OCI-LY3 (cell line): ENCODE measurements at regions not wholly inside any gene's neighbourhood (a gene's known extent, or its start where the extent isn't known, plus 50 kb on each side); places are given as distances from the start of the nearest gene placed in this dataset.

ENCODE experiments used
- H2AFZ ChIP-seq: fragments of 200-600, 300-600 bp; shearing (Covaris generic); 2 replicates; pipeline ENCODE4 v1.6.0; 2014; ENCODE audit warnings: antibody characterized with exemption, low read depth, low read length
- H3K27ac ChIP-seq: fragments of 200-600, 300-600 bp; sonication (generic); 2 replicates; pipeline ENCODE4 v1.5.1; 2014; ENCODE audit warnings: mild to moderate bottlenecking, low read length, moderate library complexity, mixed read lengths
- H3K27me3 ChIP-seq: fragments of 200-600, 300-600 bp; sonication (generic); 2 replicates; pipeline ENCODE4 v1.6.1; 2014; ENCODE audit warnings: low read depth, low read length, mixed read lengths
- H3K36me3 ChIP-seq: fragments of 200-600, 300-600 bp; sonication (generic); replicated peaks from 2 replicates; pipeline ENCODE3; 2014; ENCODE audit warnings: low read depth, low read length, mixed read lengths
- H3K4me1 ChIP-seq: fragments of 300-600, 200-600 bp; sonication (generic); 2 replicates; pipeline ENCODE4 v1.6.1; 2014; ENCODE audit warnings: low read length, mixed read lengths
- H3K4me2 ChIP-seq: fragments of 200-600, 300-600 bp; sonication (generic); 2 replicates; pipeline ENCODE4 v1.6.1; 2014; ENCODE audit warnings: low read length, mixed read lengths
- H3K4me3 ChIP-seq: fragments of 300-600, 200-600 bp; sonication (generic); 2 replicates; pipeline ENCODE4 v1.5.1; 2014; ENCODE audit warnings: antibody characterized with exemption, mild to moderate bottlenecking, low read length, moderate library complexity
- H3K79me2 ChIP-seq: fragments of 300-600, 200-600 bp; shearing (Covaris generic); 2 replicates; pipeline ENCODE4 v1.6.1; 2014; ENCODE audit warnings: mild to moderate bottlenecking, low read length, mixed read lengths
- H3K9ac ChIP-seq: fragments of 300-600, 200-600 bp; shearing (Covaris generic); 2 replicates; pipeline ENCODE4 v1.6.0; 2014; ENCODE audit warnings: mild to moderate bottlenecking, low read length, moderate library complexity
- H3K9me3 ChIP-seq: fragments of 200-600, 300-600 bp; shearing (Covaris generic); 2 replicates; pipeline ENCODE4 v1.6.1; 2014; ENCODE audit warnings: low read length, mixed read lengths; ENCODE audit not compliant: insufficient read depth
- H4K20me1 ChIP-seq: fragments of 200-600, 300-600 bp; sonication (generic); 2 replicates; pipeline ENCODE4 v1.6.1; 2016; ENCODE audit warnings: low read length, mixed read lengths; ENCODE audit not compliant: insufficient read depth
- CTCF ChIP-seq: fragments of 200-600, 300-600 bp; sonication (generic); IDR thresholded peaks from 2 replicates; pipeline ENCODE4 v1.5.1; 2014; ENCODE audit warnings: antibody characterized with exemption, low read length, low read depth
- EZH2phosphoT487 ChIP-seq: fragments of 200-600 bp; shearing (Covaris generic); IDR thresholded peaks from 2 replicates; pipeline ENCODE4 v1.6.1; 2018; ENCODE audit warnings: antibody characterized with exemption, mixed run types, low read depth

GRCh38 chr18:66754335-66754734 lies 150.4 kb upstream of the CDH19 start:
- H3K9ac ChIP-seq: no peak overlapping the region
- no peak overlapping the region for H3K27ac ChIP-seq
- H3K36me3 ChIP-seq: no peaks in the 10 kb centered on the region
- H3K27me3 ChIP-seq: no peaks in the 10 kb centered on the region
- no peaks in the 10 kb centered on the region for H3K79me2 ChIP-seq
- no peak overlapping the region for H3K4me2 ChIP-seq
- no peak overlapping the region for H2AFZ ChIP-seq
- H4K20me1 ChIP-seq: no peaks in the 10 kb centered on the region
- no peaks in the 10 kb centered on the region for H3K9me3 ChIP-seq
- TF ChIP-seq EZH2phosphoT487 (no peak), CTCF (no peak)
- no peaks in the 10 kb centered on the region for H3K4me1 ChIP-seq
- H3K4me3 ChIP-seq: no peak overlapping the region

GRCh38 chr18:66752733-66753132 lies 148.8 kb upstream of the CDH19 start:
- H2AFZ ChIP-seq: no peak overlapping the region
- no peaks in the 10 kb centered on the region for H3K9me3 ChIP-seq

GRCh38 chr18:66749481-66750035 lies 145.7 kb upstream of the CDH19 start:
- no peaks in the 10 kb centered on the region for H3K36me3 ChIP-seq
- H3K9ac ChIP-seq: no peak overlapping the region
- TF ChIP-seq EZH2phosphoT487: no peak
- no peak for TF ChIP-seq CTCF
- no peaks in the 10 kb centered on the region for H3K4me1 ChIP-seq
- no peak overlapping the region for H3K27ac ChIP-seq
- H4K20me1 ChIP-seq: no peaks in the 10 kb centered on the region
- H3K27me3 ChIP-seq: no peaks in the 10 kb centered on the region
- H3K9me3 ChIP-seq: no peaks in the 10 kb centered on the region
- H3K79me2 ChIP-seq: no peaks in the 10 kb centered on the region
- H3K4me2 ChIP-seq: no peak overlapping the region
- H2AFZ ChIP-seq: no peak overlapping the region
- no peak overlapping the region for H3K4me3 ChIP-seq

More at GRCh38 chr18:66752733-66753132, 148.8 kb upstream of the CDH19 start:
- H3K36me3 ChIP-seq: no peaks in the 10 kb centered on the region
- no peak overlapping the region for H3K4me2 ChIP-seq
- H4K20me1 ChIP-seq: no peaks in the 10 kb centered on the region
- H3K27me3 ChIP-seq: no peaks in the 10 kb centered on the region
- no peak overlapping the region for H3K4me3 ChIP-seq
- TF ChIP-seq EZH2phosphoT487: no peak
- no peak overlapping the region for H3K27ac ChIP-seq
- H3K79me2 ChIP-seq: no peaks in the 10 kb centered on the region
- no peaks in the 10 kb centered on the region for H3K4me1 ChIP-seq
- no peak overlapping the region for H3K9ac ChIP-seq

- H4K20me1 ChIP-seq: no peaks in the 10 kb centered on the region
- TF ChIP-seq CTCF (peak; percentile 43), EZH2phosphoT487 (no peak)
Measured at GRCh38 chr18:66749030-66749429, 145.1 kb upstream of the CDH19 start.

More at GRCh38 chr18:66749030-66749429, 145.1 kb upstream of the CDH19 start:
- no peak overlapping the region for H2AFZ ChIP-seq
- H3K4me1 ChIP-seq: no peaks in the 10 kb centered on the region
- no peak overlapping the region for H3K27ac ChIP-seq
- no peak overlapping the region for H3K9ac ChIP-seq
- no peak overlapping the region for H3K4me3 ChIP-seq
- no peaks in the 10 kb centered on the region for H3K36me3 ChIP-seq
- H3K4me2 ChIP-seq: no peak overlapping the region
- H3K9me3 ChIP-seq: no peaks in the 10 kb centered on the region
- no peaks in the 10 kb centered on the region for H3K79me2 ChIP-seq
- no peaks in the 10 kb centered on the region for H3K27me3 ChIP-seq
